ENCODE measurements at regions not wholly inside any gene's neighbourhood (a gene's known extent, or its start where the extent isn't known, plus 50 kb on each side); places are given as distances from the start of the nearest gene placed in this dataset.
"Not testable (repeated sequence)": the region's sequence is repeated elsewhere in the genome, so short reads cannot be mapped to it uniquely, and the experiment has no call there.

DNA sequence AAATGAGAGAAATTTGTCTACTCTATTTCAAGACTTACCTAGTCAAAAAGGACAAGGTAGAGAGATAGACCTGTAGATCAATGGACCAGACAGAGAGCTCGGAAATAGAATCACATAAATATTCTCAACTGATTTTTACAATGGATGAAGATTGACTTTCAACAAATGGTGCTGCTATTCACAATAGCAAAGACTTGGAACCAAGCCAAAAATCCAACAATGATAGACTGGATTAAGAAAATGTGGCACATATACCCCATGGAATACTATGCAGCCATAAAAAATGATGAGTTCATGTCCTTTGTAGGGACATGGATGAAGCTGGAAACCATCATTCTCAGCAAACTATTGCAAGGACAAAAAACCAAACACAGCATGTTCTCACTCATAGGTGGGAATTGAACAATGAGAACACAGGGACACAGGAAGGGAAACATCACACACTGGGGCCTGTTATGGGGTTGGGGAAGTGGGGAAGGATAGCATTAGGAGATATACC lies 1128.2 kb downstream of the UQCRFS1 start:
- not testable (repeated sequence) for H3K36me3 ChIP-seq (ENCODE audit: insufficient read depth); H3K4me3 ChIP-seq (ENCODE audit: low read depth, low read length); H3K4me1 ChIP-seq (ENCODE audit: insufficient read depth); DNase-seq (ENCODE audit: extremely low spot score); H3K27ac ChIP-seq (ENCODE audit: low read depth)
- WGBS: 58% methylated on average over 1 of the region's 1 CpG

DNA sequence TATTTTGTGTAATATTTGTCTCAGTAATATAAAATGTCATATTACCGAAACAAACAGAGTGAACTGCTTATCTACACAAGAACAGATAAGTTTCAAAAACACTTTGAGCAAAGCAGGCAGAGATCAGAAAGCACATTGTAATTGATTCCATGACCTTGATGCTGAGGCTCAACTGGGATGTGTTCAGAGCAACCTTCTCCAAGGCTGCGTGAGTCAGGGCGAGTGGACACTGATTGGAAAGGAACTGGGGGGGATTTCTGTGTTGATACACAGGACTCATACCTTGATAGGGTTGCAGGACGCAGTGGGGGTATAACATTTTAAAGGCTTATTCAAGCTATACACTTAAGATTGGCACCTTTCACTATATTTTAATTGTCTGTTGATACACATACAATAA lies 1136.3 kb downstream of the UQCRFS1 start:
- no peak for DNase-seq (ENCODE audit: extremely low spot score)
- WGBS: 69% methylated on average over 4 of the region's 4 CpGs
- H3K4me3 ChIP-seq (ENCODE audit: low read depth, low read length): no peak overlapping the region
- no peaks in the 10 kb centered on the region for H3K4me1 ChIP-seq (ENCODE audit: insufficient read depth)
- no peaks in the 10 kb centered on the region for H3K36me3 ChIP-seq (ENCODE audit: insufficient read depth)
- no peak overlapping the region for H3K27ac ChIP-seq (ENCODE audit: low read depth)

- Histone ChIP-seq H3K27ac (ENCODE audit: low read depth) (no peak overlapping the region), H3K36me3 (ENCODE audit: insufficient read depth) (no peaks in the 10 kb centered on the region), H3K4me3 (ENCODE audit: low read depth, low read length) (no peak overlapping the region), H3K4me1 (ENCODE audit: insufficient read depth) (no peaks in the 10 kb centered on the region)
- WGBS: 93% methylated on average over 1 of the region's 1 CpG
- DNase-seq (ENCODE audit: extremely low spot score): no peak
Measured at GRCh38 chr19:28075229-28075628, 1137.7 kb downstream of the UQCRFS1 start.

GRCh38 chr19:28074773-28075172 lies 1138.2 kb downstream of the UQCRFS1 start:
- no peak for DNase-seq (ENCODE audit: extremely low spot score)
- no peak overlapping the region for H3K27ac ChIP-seq (ENCODE audit: low read depth)
- H3K36me3 ChIP-seq (ENCODE audit: insufficient read depth): no peaks in the 10 kb centered on the region
- no peak overlapping the region for H3K4me3 ChIP-seq (ENCODE audit: low read depth, low read length)
- H3K4me1 ChIP-seq (ENCODE audit: insufficient read depth): no peaks in the 10 kb centered on the region
- 74% methylated on average over 2 of the region's 2 CpGs for WGBS

GRCh38 chr19:28067882-28068281 lies 1145.1 kb downstream of the UQCRFS1 start:
- Histone ChIP-seq H3K4me1 (ENCODE audit: insufficient read depth) (no peaks in the 10 kb centered on the region), H3K4me3 (ENCODE audit: low read depth, low read length) (no peak overlapping the region), H3K36me3 (ENCODE audit: insufficient read depth) (no peaks in the 10 kb centered on the region), H3K27ac (ENCODE audit: low read depth) (no peak overlapping the region)
- DNase-seq (ENCODE audit: extremely low spot score): no peak
- WGBS: 44% methylated on average over 2 of the region's 2 CpGs

DNA sequence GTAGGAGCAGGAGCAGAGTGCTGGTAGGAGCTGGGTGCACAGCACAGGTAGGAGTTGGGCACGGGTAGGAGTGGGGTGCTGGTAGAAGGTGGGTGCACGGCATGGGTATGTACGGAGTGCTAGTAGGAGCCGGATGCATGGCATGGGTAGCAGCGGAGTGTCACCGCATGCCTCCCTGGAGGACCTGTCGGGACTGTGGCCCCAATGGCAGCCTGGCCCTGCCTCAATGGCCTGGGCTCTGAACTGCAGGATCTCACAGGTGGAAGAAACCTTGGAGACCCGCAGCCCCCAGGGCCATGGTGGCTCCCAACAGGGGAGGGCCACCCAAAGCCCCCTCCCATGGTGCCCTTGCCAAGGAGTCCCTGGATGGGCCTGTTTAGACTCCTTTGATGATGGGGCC lies 1146.0 kb downstream of the UQCRFS1 start:
- H3K36me3 ChIP-seq (ENCODE audit: insufficient read depth): no peaks in the 10 kb centered on the region
- no peak overlapping the region for H3K4me3 ChIP-seq (ENCODE audit: low read depth, low read length)
- 94% methylated on average over 8 of the region's 8 CpGs for WGBS
- DNase-seq (ENCODE audit: extremely low spot score): no peak
- no peak overlapping the region for H3K27ac ChIP-seq (ENCODE audit: low read depth)
- H3K4me1 ChIP-seq (ENCODE audit: insufficient read depth): no peaks in the 10 kb centered on the region

- Histone ChIP-seq H3K36me3 (ENCODE audit: insufficient read depth) (no peaks in the 10 kb centered on the region), H3K27ac (ENCODE audit: low read depth) (no peak overlapping the region), H3K4me1 (ENCODE audit: insufficient read depth) (no peaks in the 10 kb centered on the region), H3K4me3 (ENCODE audit: low read depth, low read length) (no peak overlapping the region)
- 78% methylated on average over 3 of the region's 3 CpGs for WGBS
- no peak for DNase-seq (ENCODE audit: extremely low spot score)
Measured at GRCh38 chr19:28066161-28066560, 1146.8 kb downstream of the UQCRFS1 start.

GRCh38 chr19:28065026-28065425 lies 1147.9 kb downstream of the UQCRFS1 start:
- no peaks in the 10 kb centered on the region for H3K4me1 ChIP-seq (ENCODE audit: insufficient read depth)
- no peaks in the 10 kb centered on the region for H3K36me3 ChIP-seq (ENCODE audit: insufficient read depth)
- H3K4me3 ChIP-seq (ENCODE audit: low read depth, low read length): no peak overlapping the region
- WGBS: 24% methylated on average over 1 of the region's 1 CpG
- no peak overlapping the region for H3K27ac ChIP-seq (ENCODE audit: low read depth)
- no peak for DNase-seq (ENCODE audit: extremely low spot score)

DNA sequence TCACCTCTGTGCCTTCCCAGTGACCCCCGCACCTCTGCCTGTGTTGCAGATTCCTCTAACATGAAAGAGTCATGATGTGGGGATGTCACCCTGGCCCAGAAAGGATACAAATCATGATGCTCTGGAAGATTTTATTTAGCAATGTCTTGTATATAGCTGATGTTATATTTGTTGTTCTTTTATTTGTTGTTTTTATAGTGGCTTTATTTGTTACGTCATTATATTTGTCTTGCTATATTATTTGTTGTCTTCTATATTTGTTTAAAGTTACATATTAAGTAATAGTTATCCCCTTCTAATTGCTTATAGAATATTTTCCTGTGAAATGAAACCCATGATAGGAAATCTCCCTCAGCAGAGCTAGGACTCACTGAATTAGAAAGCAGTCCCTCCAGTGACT lies 1149.2 kb downstream of the UQCRFS1 start:
- no peaks in the 10 kb centered on the region for H3K4me1 ChIP-seq (ENCODE audit: insufficient read depth)
- H3K4me3 ChIP-seq (ENCODE audit: low read depth, low read length): no peak overlapping the region
- 93% methylated on average over 2 of the region's 2 CpGs for WGBS
- H3K27ac ChIP-seq (ENCODE audit: low read depth): no peak overlapping the region
- no peaks in the 10 kb centered on the region for H3K36me3 ChIP-seq (ENCODE audit: insufficient read depth)
- no peak for DNase-seq (ENCODE audit: extremely low spot score)

DNA sequence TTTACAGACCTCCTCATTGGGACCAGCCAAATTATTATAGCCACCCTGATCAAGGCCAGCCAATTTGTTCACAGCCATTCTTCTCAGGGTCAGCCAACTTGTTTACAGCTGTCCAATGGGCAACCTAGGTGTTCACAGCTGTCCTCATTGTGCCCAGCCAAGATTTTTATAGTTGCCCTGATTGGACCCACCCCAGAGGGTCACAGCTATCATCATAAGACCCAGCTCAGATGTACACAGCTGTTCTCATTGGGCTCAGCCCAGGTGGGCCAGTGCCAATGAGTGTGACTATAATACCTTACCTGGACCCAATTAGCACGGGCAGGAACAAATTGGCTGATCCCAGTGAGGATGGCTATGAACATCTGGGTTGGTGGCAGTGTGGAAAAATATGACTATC lies 1151.8 kb downstream of the UQCRFS1 start:
- 75% methylated on average over 1 of the region's 1 CpG for WGBS
- no peak for DNase-seq (ENCODE audit: extremely low spot score)
- no peaks in the 10 kb centered on the region for H3K4me1 ChIP-seq (ENCODE audit: insufficient read depth)

GRCh38 chr19:28057026-28057425 lies 1155.9 kb downstream of the UQCRFS1 start:
- not testable (repeated sequence) for H3K4me3 ChIP-seq (ENCODE audit: low read depth, low read length); H3K27ac ChIP-seq (ENCODE audit: low read depth); H3K36me3 ChIP-seq (ENCODE audit: insufficient read depth); H3K4me1 ChIP-seq (ENCODE audit: insufficient read depth); DNase-seq (ENCODE audit: extremely low spot score)

More for the DNA sequence above, 1151.8 kb downstream of the UQCRFS1 start:
- Histone ChIP-seq H3K36me3 (ENCODE audit: insufficient read depth) (no peaks in the 10 kb centered on the region), H3K4me3 (ENCODE audit: low read depth, low read length) (no peak overlapping the region), H3K27ac (ENCODE audit: low read depth) (no peak overlapping the region)

DNA sequence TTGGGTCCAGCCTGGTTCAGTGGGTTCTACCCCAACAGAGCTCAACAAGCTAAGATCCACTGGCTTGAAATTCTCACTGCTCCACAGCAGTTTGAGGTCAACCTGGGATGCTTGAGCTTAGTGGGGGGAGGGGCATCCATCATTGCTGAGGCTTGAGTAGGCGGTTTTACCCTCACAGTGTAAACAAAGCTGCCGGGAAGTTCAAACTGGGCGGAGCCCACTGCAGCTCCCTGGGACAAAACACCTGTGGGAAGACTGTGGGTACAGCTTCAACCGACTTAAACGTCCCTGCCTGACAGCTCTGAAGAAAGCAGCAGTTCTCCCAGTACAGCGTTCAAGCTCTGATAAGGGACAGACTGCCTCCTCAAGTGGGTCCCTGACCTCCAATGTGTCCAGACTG lies 1161.9 kb downstream of the UQCRFS1 start:
- Histone ChIP-seq H3K27ac (ENCODE audit: low read depth) (no peak overlapping the region), H3K4me1 (ENCODE audit: insufficient read depth) (no peaks in the 10 kb centered on the region), H3K4me3 (ENCODE audit: low read depth, low read length) (no peak overlapping the region), H3K36me3 (ENCODE audit: insufficient read depth) (no peaks in the 10 kb centered on the region)
- WGBS: 67% methylated on average over 6 of the region's 6 CpGs
- DNase-seq (ENCODE audit: extremely low spot score): no peak

GRCh38 chr19:28049875-28050274 lies 1163.1 kb downstream of the UQCRFS1 start:
- 87% methylated on average over 2 of the region's 2 CpGs for WGBS
- no peak overlapping the region for H3K27ac ChIP-seq (ENCODE audit: low read depth)
- no peaks in the 10 kb centered on the region for H3K36me3 ChIP-seq (ENCODE audit: insufficient read depth)
- no peak for DNase-seq (ENCODE audit: extremely low spot score)
- no peak overlapping the region for H3K4me3 ChIP-seq (ENCODE audit: low read depth, low read length)
- no peaks in the 10 kb centered on the region for H3K4me1 ChIP-seq (ENCODE audit: insufficient read depth)

GRCh38 chr19:28046932-28047331 lies 1166.0 kb downstream of the UQCRFS1 start:
- no peaks in the 10 kb centered on the region for H3K4me1 ChIP-seq (ENCODE audit: insufficient read depth)
- no peaks in the 10 kb centered on the region for H3K36me3 ChIP-seq (ENCODE audit: insufficient read depth)
- H3K4me3 ChIP-seq (ENCODE audit: low read depth, low read length): no peak overlapping the region
- DNase-seq (ENCODE audit: extremely low spot score): no peak
- no peak overlapping the region for H3K27ac ChIP-seq (ENCODE audit: low read depth)
- WGBS: 97% methylated on average over 1 of the region's 1 CpG

GRCh38 chr19:28045621-28046020 lies 1167.3 kb downstream of the UQCRFS1 start:
- DNase-seq (ENCODE audit: extremely low spot score): no peak
- Histone ChIP-seq H3K4me1 (ENCODE audit: insufficient read depth) (no peaks in the 10 kb centered on the region), H3K27ac (ENCODE audit: low read depth) (no peak overlapping the region), H3K36me3 (ENCODE audit: insufficient read depth) (no peaks in the 10 kb centered on the region), H3K4me3 (ENCODE audit: low read depth, low read length) (no peak overlapping the region)
- WGBS: 54% methylated on average over 2 of the region's 2 CpGs
